NCI-H1694 (cell line): ENCODE measurements at regions not wholly inside any gene's neighbourhood (a gene's known extent, or its start where the extent isn't known, plus 50 kb on each side); places are given as distances from the start of the nearest gene placed in this dataset.
A peak's percentile ranks its signal among the peaks of the same experiment; 100 is the strongest.
"Not testable (repeated sequence)": the region's sequence is repeated elsewhere in the genome, so short reads cannot be mapped to it uniquely, and the experiment has no call there.

ENCODE experiments used
- DNase-seq: peaks from one replicate; lab custom pipeline; 2025; lab: John Stamatoyannopoulos, UW

DNA sequence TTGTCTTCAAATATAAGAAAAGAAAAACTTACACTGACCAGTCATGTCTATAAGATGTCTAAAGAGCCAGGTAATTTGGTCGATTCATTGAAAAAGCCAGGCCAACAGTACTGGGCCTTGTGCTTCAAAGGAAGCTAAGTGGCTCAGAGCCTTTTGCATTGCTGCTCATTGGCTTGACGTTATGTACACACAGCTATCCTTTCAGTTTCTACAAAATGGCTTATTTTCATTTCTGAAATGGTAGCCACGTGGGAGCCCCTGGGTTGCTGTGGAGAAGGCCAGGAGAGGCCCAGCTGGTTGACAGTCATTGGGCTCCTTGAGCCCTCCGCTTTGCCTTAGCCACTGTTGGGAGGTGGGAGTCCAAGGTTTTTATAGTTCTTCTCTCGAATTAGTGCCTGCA is 199.1 kb upstream of the CXorf66 start:
- no peak for DNase-seq

- no peak for DNase-seq
These were observed 198.2 kb upstream of the CXorf66 start for GRCh38 chrX:140163371-140164159.

- DNase-seq: no peak
These were observed 192.3 kb upstream of the CXorf66 start for GRCh38 chrX:140157611-140158010.

GRCh38 chrX:140157143-140157542 is 191.8 kb upstream of the CXorf66 start:
- DNase-seq: no peak

- no peak for DNase-seq
These were observed 186.0 kb upstream of the CXorf66 start for GRCh38 chrX:140151316-140151715.

DNA sequence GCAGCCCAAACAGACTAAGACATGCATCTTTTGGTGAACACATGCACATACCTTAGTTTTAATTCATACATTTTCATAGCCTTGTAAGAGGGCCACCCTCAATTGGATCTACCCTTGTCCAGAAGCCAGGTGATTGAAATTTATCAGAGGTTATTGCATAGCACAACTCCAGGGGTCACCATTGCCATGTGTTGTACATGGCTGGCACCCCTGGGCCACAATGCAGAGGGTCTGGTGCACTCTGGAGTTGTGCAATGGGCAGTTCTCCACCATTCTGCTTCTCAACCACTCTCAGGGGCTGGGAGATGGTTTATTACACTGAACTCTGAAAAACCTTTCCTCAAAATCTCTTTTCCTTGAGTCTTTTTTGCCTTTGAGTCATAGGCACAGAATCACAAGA is 184.4 kb upstream of the CXorf66 start:
- no peak for DNase-seq

DNA sequence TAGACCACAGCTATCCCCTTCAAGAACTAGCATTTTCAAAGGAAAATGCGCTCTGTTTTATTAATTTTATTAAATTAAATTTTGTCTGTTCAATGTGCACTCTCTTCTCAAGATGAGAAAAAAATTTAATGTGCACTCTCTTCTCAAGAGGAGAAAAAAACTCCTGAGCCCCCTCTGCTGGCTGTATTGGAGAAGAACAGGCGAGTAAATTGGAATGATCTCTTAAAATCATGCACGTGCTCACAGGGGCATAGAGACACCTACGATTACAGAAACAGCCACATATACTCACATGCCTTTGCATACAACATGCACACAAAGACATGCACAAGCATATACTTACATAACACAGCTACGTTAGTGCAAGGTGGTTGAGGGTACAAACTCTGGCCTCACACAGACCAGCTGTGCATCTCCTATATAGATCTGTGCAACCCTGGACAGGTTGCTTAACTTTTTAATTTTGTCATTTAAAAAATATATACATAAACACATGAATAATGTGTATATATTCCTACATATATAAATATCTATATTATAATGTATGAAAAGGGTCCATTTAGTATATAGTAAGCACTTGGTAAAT is 176.2 kb upstream of the CXorf66 start:
- DNase-seq: peak; percentile 24

- not testable (repeated sequence) for DNase-seq
These were observed 173.2 kb upstream of the CXorf66 start for GRCh38 chrX:140138492-140138891.

- DNase-seq: not testable (repeated sequence)
These were observed 172.7 kb upstream of the CXorf66 start for GRCh38 chrX:140138065-140138464.

GRCh38 chrX:140132937-140133336 is 167.6 kb upstream of the CXorf66 start:
- DNase-seq: no peak

DNA sequence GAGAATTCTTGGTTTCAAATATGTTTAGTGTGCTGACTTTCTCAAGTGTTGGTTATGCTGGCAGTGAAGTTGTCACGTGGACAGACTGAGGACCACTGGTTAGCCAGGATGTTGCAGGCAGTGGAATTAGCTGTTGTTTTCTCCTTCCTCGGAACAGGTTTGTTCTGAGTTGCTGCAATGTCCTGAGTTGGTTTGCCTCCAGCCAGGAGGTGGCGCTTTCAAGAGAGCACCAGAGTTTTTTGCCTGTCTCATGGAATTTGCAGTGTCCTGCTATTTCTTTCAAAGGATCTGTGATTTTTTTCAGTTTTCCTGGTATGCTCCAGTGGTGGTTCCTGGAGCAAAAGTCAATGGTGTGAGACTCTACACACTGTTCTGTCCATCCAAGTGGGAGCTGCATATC is 158.1 kb upstream of the CXorf66 start:
- DNase-seq: no peak

GRCh38 chrX:140114059-140114458 is 148.7 kb upstream of the CXorf66 start:
- DNase-seq: not testable (repeated sequence)

DNA sequence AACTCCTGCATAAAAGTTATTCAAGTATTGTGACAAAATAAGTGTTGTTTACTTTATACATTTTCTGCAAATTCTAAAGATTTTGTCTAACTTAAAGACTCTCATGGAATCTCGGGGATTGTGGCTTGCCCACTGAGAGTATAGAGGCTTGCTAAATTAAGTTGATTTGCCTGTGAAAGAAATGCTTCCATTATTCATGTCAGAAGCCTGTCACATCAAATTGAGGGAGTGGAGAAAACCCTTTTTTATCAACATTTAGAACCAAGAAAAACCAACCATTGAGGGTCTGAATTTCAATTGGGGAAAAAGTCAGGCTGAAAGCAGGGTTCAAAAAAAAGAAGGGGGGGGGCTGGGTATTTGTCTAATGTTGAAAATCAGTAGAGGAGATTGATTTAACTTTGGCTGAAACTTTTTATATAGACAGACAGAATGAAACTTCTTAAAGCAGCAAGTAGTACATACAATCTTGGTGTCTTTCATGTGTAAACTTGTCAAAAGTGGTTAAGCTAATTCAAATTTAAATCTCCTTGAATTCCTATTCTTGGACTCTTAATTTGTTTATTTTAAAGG is 144.8 kb upstream of the CXorf66 start:
- DNase-seq: no peak

DNA sequence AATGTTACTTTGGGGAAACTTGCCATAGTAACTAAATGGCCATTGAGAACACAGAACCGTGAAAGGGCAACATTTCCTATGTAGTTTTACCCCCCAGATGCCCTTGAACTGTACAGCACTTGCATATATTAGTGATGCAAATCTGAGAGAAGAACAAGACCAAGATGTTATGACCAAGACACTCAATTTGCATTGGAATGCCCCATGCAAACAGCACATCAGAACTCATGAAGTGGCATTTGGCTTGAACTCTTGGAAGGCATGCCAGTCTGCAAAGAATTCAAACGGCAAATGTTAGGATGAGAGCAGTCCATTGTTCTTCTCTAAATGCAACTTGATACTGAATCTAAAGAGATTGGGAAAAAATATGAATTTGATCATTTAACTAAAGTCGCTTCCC is 139.4 kb upstream of the CXorf66 start:
- DNase-seq: no peak

DNA sequence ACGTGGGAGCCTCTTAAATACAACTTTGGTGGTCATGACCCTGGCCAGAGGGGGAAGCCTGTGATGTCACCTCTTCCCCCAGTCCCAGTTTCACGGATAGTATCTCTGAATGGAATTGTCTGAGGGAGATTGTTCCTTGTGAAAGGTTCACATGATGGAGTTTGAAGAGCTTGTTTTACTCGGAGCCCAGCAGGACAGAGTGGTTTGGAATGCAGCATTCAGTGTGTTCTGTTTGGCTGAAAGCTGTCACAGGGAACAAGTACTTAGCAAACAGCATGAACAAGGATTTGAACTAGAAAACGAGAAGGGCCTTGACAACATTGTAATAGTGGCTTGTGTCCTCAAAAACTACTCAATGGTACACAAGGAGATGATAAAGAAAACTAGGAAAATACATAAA is 133.9 kb upstream of the CXorf66 start:
- no peak for DNase-seq

GRCh38 chrX:140092121-140092520 is 126.8 kb upstream of the CXorf66 start:
- no peak for DNase-seq

DNA sequence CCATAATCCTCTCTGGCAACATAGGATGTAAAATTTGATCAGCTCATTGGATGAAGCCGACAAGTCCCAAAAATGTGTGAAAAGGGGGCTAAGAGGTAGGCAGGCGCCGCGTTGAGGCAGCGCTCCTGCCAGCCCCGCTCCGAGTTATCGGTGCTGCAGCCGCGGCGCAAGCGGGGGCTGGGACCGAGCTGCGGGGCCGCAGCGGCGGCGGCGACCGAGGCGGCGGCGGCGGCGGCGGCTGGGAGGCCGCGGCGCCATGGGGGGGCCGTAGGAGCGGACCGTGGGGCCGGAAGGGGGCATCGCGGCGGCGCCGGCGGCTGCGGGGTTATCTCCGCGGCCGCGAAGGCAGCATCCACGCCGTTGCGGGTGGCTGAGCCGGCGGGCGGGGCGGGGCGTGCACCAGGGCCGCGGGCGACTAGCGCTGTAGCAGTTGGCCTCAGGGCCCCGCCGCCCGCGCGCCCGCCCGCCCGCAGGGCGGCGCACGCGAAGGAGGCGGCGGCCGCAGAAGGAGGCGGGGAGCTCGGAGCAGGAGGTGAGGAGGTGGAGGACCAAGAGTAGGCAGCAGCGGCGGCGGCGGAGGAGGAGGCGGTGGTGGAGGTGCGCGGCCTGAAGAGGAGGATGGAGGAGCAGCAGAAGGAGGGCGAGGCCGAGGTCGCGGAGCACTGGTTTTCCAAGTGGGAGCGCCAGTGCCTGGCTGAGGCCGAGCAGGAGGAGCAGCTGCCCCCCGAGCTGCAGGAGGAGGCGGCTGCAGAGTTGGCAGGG is 126.0 kb upstream of the CXorf66 start:
- no peak for DNase-seq

- DNase-seq: no peak
These were observed 125.4 kb upstream of the CXorf66 start for GRCh38 chrX:140090800-140091124.

- DNase-seq: no peak
These were observed 123.1 kb upstream of the CXorf66 start for GRCh38 chrX:140088438-140088837.

- no peak for DNase-seq
These were observed 122.6 kb upstream of the CXorf66 start for GRCh38 chrX:140087875-140088274.

DNA sequence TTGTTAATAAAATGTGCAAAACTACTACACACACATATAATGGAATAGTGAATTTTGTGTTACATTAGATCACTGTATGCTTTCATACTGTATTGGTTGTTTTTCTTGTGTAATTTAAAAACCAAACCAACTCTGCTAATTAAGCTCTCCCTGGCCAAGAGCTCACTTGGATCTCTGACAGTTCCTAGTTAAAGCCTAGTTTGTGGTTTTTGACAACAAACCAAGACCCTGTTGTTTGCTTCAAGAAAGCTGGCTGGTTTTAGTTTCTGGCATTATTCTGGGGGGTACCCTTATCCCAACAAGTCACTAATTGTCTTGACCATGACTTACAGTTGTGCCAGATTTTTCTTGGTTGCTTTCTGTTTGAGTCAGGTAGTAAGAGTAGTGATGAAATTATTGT is 121.4 kb upstream of the CXorf66 start:
- DNase-seq: no peak

GRCh38 chrX:140074851-140075250 is 109.5 kb upstream of the CXorf66 start:
- not testable (repeated sequence) for DNase-seq

- DNase-seq: no peak
These were observed 105.7 kb upstream of the CXorf66 start for GRCh38 chrX:140071037-140071436.
